HepG2 (cell line): ENCODE measurements at regions not wholly inside any gene's neighbourhood (a gene's known extent, or its start where the extent isn't known, plus 50 kb on each side); places are given as distances from the start of the nearest gene placed in this dataset.
"Not testable (repeated sequence)": the region's sequence is repeated elsewhere in the genome, so short reads cannot be mapped to it uniquely, and the experiment has no call there.

ENCODE experiments used
- ATF7 ChIP-seq, 2 experiments: fragments of 450-650 bp in 1 of 2; sonication (generic) in 1 of 2; formaldehyde crosslinking in 1 of 2; IDR thresholded peaks; 2 replicates each; pipeline versions ENCODE4 v1.4.0 to v1.6.1; 2016 to 2020; ENCODE audit warnings: antibody characterized with exemption in 1 of 2, mild to moderate bottlenecking in 1 of 2, missing genetic modification reagents in 1 of 2
- CREM ChIP-seq, 2 experiments: sonication (generic) in 1 of 2; formaldehyde crosslinking in 1 of 2; IDR thresholded peaks; 2 replicates each; pipeline versions ENCODE4 v1.4.0 to v1.6.1; 2016 to 2020; ENCODE audit warnings: antibody characterized with exemption in 1 of 2, mild to moderate bottlenecking in 1 of 2, missing genetic modification reagents in 1 of 2
- CTCF ChIP-seq: sonication (generic); formaldehyde crosslinking; IDR thresholded peaks from 2 replicates; pipeline ENCODE4 v1.5.0; 2020; ENCODE audit warnings: mild to moderate bottlenecking, missing genetic modification reagents, moderate library complexity
- FIP1L1 ChIP-seq: fragments of 200-400 bp; formaldehyde crosslinking; IDR thresholded peaks from 2 replicates; pipeline ENCODE4 v1.6.1; 2018; ENCODE audit warnings: low read depth, mild to moderate bottlenecking, low read length, moderate library complexity, borderline replicate concordance; ENCODE audit not compliant: insufficient read depth
- FOSL1 ChIP-seq: sonication (generic); formaldehyde crosslinking; IDR thresholded peaks from 2 replicates; pipeline ENCODE4 v1.9.0; 2021; ENCODE audit warnings: missing genetic modification reagents, borderline replicate concordance
- MYNN ChIP-seq: sonication (generic); formaldehyde crosslinking; IDR thresholded peaks from 2 replicates; pipeline ENCODE4 v1.4.0; 2020; ENCODE audit warnings: mild to moderate bottlenecking, low read depth, missing genetic modification reagents
- POLR2A ChIP-seq, 2 experiments: IDR thresholded peaks; 2 replicates each; pipeline ENCODE4 v1.6.1; 2011; ENCODE audit warnings: low read depth in 2 of 2, low read length in 2 of 2, mild to moderate bottlenecking in 1 of 2, moderate library complexity in 1 of 2; ENCODE audit not compliant: insufficient read depth in 1 of 2
- RARA ChIP-seq: IDR thresholded peaks from 2 replicates; pipeline ENCODE4 v1.6.1; 2016; ENCODE audit warnings: missing genetic modification reagents, missing compliant biosample characterization
- SP1 ChIP-seq, 2 experiments: fragments of 450-650 bp in 1 of 2; sonication (generic) in 1 of 2; formaldehyde crosslinking in 1 of 2; IDR thresholded peaks; 2 replicates each; pipeline versions ENCODE4 v1.4.0 to v1.6.1; 2016 to 2020; ENCODE audit warnings: missing genetic modification reagents in 1 of 2
- XBP1 ChIP-seq: sonication (generic); formaldehyde crosslinking; IDR thresholded peaks from 2 replicates; pipeline ENCODE4 v1.5.0; 2020; ENCODE audit warnings: missing genetic modification reagents
- ZBTB7A ChIP-seq: sonication (generic); formaldehyde crosslinking; IDR thresholded peaks from 2 replicates; pipeline ENCODE4 v1.8.0; 2022; ENCODE audit warnings: mild to moderate bottlenecking, missing genetic modification reagents
- ZFP36 ChIP-seq: fragments of 150-350 bp; IDR thresholded peaks from 2 replicates; pipeline ENCODE4 v1.6.1; 2018; ENCODE audit warnings: borderline replicate concordance, low read length, low read depth; ENCODE audit not compliant: partially characterized antibody
- ZNF644 ChIP-seq: IDR thresholded peaks from 2 replicates; pipeline ENCODE4 v1.6.1; 2016; ENCODE audit warnings: low read depth
- TF ChIP-seq, protein P1 (sequence below): sonication (generic); formaldehyde crosslinking; IDR thresholded peaks from 2 replicates; pipeline ENCODE4 v1.5.1; 2020; ENCODE audit warnings: missing genetic modification reagents, mild to moderate bottlenecking, borderline replicate concordance

DNA sequence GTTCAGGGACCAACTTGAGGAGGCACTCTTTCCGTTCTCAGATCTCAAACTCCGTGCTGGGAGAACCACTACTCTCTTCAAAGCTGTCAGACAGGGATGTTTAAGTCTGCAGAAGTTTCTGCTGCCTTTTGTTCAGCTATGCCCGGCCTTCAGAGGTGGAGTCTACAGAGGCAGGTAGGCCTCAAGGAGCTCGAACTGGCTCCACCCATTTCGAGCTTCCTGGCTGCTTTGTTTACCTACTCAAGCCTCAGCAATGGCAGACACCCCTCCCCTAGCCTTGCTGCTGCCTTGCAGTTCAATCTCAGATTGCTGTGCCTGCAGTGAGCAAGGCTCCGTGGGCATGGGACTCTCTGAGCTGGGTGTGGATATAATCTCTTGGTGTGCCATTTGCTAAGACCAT is 108.2 kb downstream of the DHRS2 start:
- TF ChIP-seq XBP1 (CRISPR knock-in tag); RARA (CRISPR knock-in tag); ZBTB7A; ATF7 (IDR thresholded peaks at IDR 0.05); ATF7 (CRISPR knock-in tag; IDR thresholded peaks at IDR 0.05); MYNN (CRISPR knock-in tag); CTCF (CRISPR knock-in tag); CREM (IDR thresholded peaks at IDR 0.05); CREM (CRISPR knock-in tag; IDR thresholded peaks at IDR 0.05); ZNF644 (CRISPR knock-in tag); FOSL1; POLR2A (IDR thresholded peaks at IDR 0.05; ENCODE audit: insufficient read depth in 1 of 2, low read depth in 2 of 2, low read length in 2 of 2); ZFP36; FIP1L1; SP1 (IDR thresholded peaks at IDR 0.05); SP1 (CRISPR knock-in tag; IDR thresholded peaks at IDR 0.05): not testable (repeated sequence)
- TF ChIP-seq, protein P1, sequence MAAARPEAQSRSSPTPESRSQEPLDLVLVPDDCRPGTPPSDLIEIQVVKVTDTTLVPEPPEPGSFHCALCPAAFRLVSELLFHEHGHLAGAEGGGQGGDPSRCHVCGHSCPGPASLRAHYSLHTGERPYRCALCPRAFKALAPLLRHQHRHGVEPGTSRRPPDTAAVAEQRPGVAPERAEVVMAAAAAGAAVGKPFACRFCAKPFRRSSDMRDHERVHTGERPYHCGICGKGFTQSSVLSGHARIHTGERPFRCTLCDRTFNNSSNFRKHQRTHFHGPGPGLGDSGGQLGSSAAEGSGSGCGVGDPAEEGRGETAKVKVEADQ (CRISPR knock-in tag) = not testable (repeated sequence)
